ENCODE measurements at regions not wholly inside any gene's neighbourhood (a gene's known extent, or its start where the extent isn't known, plus 50 kb on each side); places are given as distances from the start of the nearest gene placed in this dataset.
"Not testable (repeated sequence)": the region's sequence is repeated elsewhere in the genome, so short reads cannot be mapped to it uniquely, and the experiment has no call there.

DNA sequence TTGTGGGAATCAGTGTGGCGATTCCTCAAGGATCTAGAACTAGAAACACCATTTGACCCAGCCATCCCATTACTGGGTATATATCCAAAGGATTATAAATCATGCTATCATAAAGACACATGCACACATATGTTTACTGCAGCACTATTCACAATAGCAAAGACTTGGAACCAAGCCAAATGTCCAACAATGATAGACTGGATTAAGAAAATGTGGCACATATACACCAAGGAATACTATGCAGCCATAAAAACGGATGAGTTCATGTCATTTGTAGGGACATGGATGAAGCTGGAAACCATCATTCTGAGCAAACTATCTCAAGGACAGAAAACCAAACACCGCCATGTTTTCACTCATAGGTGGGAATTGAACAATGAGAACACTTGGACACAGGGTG is 250.9 kb upstream of the FGF13 start:
- TF ChIP-seq, protein P1, sequence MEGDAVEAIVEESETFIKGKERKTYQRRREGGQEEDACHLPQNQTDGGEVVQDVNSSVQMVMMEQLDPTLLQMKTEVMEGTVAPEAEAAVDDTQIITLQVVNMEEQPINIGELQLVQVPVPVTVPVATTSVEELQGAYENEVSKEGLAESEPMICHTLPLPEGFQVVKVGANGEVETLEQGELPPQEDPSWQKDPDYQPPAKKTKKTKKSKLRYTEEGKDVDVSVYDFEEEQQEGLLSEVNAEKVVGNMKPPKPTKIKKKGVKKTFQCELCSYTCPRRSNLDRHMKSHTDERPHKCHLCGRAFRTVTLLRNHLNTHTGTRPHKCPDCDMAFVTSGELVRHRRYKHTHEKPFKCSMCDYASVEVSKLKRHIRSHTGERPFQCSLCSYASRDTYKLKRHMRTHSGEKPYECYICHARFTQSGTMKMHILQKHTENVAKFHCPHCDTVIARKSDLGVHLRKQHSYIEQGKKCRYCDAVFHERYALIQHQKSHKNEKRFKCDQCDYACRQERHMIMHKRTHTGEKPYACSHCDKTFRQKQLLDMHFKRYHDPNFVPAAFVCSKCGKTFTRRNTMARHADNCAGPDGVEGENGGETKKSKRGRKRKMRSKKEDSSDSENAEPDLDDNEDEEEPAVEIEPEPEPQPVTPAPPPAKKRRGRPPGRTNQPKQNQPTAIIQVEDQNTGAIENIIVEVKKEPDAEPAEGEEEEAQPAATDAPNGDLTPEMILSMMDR (IDR thresholded peaks at IDR 0.05; ENCODE audit: low read depth, low read length, missing input control), result not testable (repeated sequence)
- TF ChIP-seq MAX (IDR thresholded peaks at IDR 0.05); RXRA (IDR thresholded peaks at IDR 0.05); RAD21 (IDR thresholded peaks at IDR 0.05); ATF3 (IDR thresholded peaks at IDR 0.05); JUND (IDR thresholded peaks at IDR 0.05); EGR1 (IDR thresholded peaks at IDR 0.05; ENCODE audit: low read depth in 2 of 2); YY1 (IDR thresholded peaks at IDR 0.05); REST (IDR thresholded peaks at IDR 0.05); TAF1 (conservative IDR thresholded peaks at IDR 0.05); ZBTB33 (IDR thresholded peaks at IDR 0.05): not testable (repeated sequence)
